ENCODE measurements at regions not wholly inside any gene's neighbourhood (a gene's known extent, or its start where the extent isn't known, plus 50 kb on each side); places are given as distances from the start of the nearest gene placed in this dataset.
A peak's percentile ranks its signal among the peaks of the same experiment; 100 is the strongest.

DNA sequence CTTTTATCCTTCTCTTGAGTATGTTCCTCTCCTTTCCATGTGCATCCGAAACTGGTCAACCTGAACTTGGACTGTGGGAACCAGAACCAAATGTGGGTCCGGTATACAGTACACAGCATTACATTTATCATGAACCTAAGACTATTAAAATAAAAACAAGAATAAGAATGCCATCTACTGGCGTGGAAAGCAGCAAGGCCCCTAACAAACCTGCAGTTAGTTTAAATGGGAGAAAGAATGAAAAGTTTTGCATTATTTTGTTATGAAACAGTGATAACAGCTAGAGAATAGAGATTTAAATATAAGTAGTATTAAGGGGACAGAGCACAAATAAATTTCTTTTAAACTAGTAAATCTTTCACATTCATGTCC lies 159.5 kb downstream of the RBM26 start:
- intact Hi-C loops (cut with micrococcal nuclease; ENCODE audit: unreplicated experiment), result no loop called here
- H3K9me3 ChIP-seq (ENCODE audit: control insufficient read depth, insufficient read depth, low read depth, low read length), result no peaks in the 10 kb centered on the region
- CTCF ChIA-PET, result no interaction called here

GRCh38 chr13:79245937-79246577 lies 160.0 kb downstream of the RBM26 start:
- H3K27me3 ChIP-seq (ENCODE audit: control insufficient read depth, insufficient read depth, low read length), result no peaks in the 10 kb centered on the region
- ChIA-PET CTCF (no interaction called here), POLR2A (no interaction called here)
- no peak overlapping the region for H3K27ac ChIP-seq (ENCODE audit: low read length)
- no peaks in the 10 kb centered on the region for H3K9me3 ChIP-seq (ENCODE audit: control insufficient read depth, insufficient read depth, low read depth, low read length)
- DNase-seq (ENCODE audit: low read depth, low spot score), result no peak
- no peaks in the 10 kb centered on the region for H3K36me3 ChIP-seq (ENCODE audit: control insufficient read depth, insufficient read depth, low read length)
- TF ChIP-seq TCF7L2 (IDR thresholded peaks at IDR 0.05; ENCODE audit: low read depth, low read length), result no peak
- H3K4me1 ChIP-seq (ENCODE audit: control insufficient read depth, insufficient read depth, low read length), result no peaks in the 10 kb centered on the region
- in situ Hi-C loops (cut with HindIII; ENCODE audit: low pct_unique_long_range_greater_than_20kb, low sequenced_read_pairs) (no loop called here), intact Hi-C loops (cut with micrococcal nuclease; ENCODE audit: unreplicated experiment) (no loop called here)
- no peak for ATAC-seq
- no peak overlapping the region for H3K4me3 ChIP-seq (ENCODE audit: low read depth in 2 of 2, low read length in 2 of 2)
- BruUV-seq (replicated peaks), result no TSS peak

More for the DNA sequence above, 159.5 kb downstream of the RBM26 start:
- no peak overlapping the region for H3K4me3 ChIP-seq (ENCODE audit: low read depth in 2 of 2, low read length in 2 of 2)
- ATAC-seq (no peak), DNase-seq (ENCODE audit: low read depth, low spot score) (no peak)
- in situ Hi-C loops (cut with HindIII; ENCODE audit: low pct_unique_long_range_greater_than_20kb, low sequenced_read_pairs), result no loop called here
- H3K36me3 ChIP-seq (ENCODE audit: control insufficient read depth, insufficient read depth, low read length), result no peaks in the 10 kb centered on the region
- H3K4me1 ChIP-seq (ENCODE audit: control insufficient read depth, insufficient read depth, low read length), result no peaks in the 10 kb centered on the region
- BruUV-seq (replicated peaks), result no TSS peak
- H3K27ac ChIP-seq (ENCODE audit: low read length), result no peak overlapping the region
- no peaks in the 10 kb centered on the region for H3K27me3 ChIP-seq (ENCODE audit: control insufficient read depth, insufficient read depth, low read length)
- TF ChIP-seq SIN3A (IDR thresholded peaks at IDR 0.05; ENCODE audit: borderline replicate concordance, insufficient read depth, low read depth, low read length) (no peak), CTCF (IDR thresholded peaks at IDR 0.05) (peak; percentile 28; the same call in 1 of the 2 replicates)
- POLR2A ChIA-PET, result no interaction called here

DNA sequence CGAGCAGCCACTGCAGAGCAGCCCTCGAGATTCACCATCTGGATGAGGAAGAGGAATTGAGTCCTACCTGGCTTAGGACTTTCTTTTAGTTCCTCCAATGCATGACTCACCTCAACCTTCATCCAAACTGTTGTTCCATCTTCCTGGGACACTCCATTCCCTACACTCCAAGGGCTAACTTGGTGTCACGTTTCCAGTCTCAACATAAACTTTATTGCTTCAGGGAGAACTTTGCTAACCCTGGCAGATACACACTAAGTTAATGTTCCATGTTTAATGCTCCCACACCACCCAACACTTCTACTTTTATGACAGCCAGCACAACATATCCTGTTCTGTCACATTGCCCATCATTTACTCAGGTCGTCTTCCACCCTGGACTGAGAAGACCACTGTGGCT lies 164.4 kb downstream of the RBM26 start:
- no peaks in the 10 kb centered on the region for H3K9me3 ChIP-seq (ENCODE audit: control insufficient read depth, insufficient read depth, low read depth, low read length)
- intact Hi-C loops (cut with micrococcal nuclease; ENCODE audit: unreplicated experiment), result no loop called here
- BruUV-seq (replicated peaks), result no TSS peak
- no peaks in the 10 kb centered on the region for H3K36me3 ChIP-seq (ENCODE audit: control insufficient read depth, insufficient read depth, low read length)
- H3K4me3 ChIP-seq (ENCODE audit: low read depth in 2 of 2, low read length in 2 of 2), result no peak overlapping the region
- no peaks in the 10 kb centered on the region for H3K4me1 ChIP-seq (ENCODE audit: control insufficient read depth, insufficient read depth, low read length)
- POLR2A ChIA-PET, result no interaction called here
- ATAC-seq, result no peak
- TF ChIP-seq REST (IDR thresholded peaks at IDR 0.05; ENCODE audit: insufficient read depth in 1 of 2, low read depth in 2 of 2, low read length in 1 of 2), result no peak
- no peak for TF ChIP-seq POLR2AphosphoS5 (IDR thresholded peaks at IDR 0.05; ENCODE audit: low read depth, low read length)
- H3K27me3 ChIP-seq (ENCODE audit: control insufficient read depth, insufficient read depth, low read length), result no peaks in the 10 kb centered on the region
- no peak overlapping the region for H3K27ac ChIP-seq (ENCODE audit: low read length)
- no peak for DNase-seq (ENCODE audit: low read depth, low spot score)
- CTCF ChIA-PET, result no interaction called here
- in situ Hi-C loops (cut with HindIII; ENCODE audit: low pct_unique_long_range_greater_than_20kb, low sequenced_read_pairs), result no loop called here

Data from Panc1 (cell line).